Liver (tissue), 3 donors: ENCODE measurements at regions not wholly inside any gene's neighbourhood (a gene's known extent, or its start where the extent isn't known, plus 50 kb on each side); places are given as distances from the start of the nearest gene placed in this dataset.

Experiments
- GABPA ChIP-seq, 2 donors: IDR thresholded peaks in 1 of 2; conservative IDR thresholded peaks in 1 of 2; 2 replicates each; pipeline ENCODE4 v1.6.1; 2016; ENCODE audit warnings: antibody characterized with exemption in 2 of 2, mild to moderate bottlenecking in 1 of 2, moderate library complexity in 1 of 2
- HNF4A ChIP-seq, 2 donors: conservative IDR thresholded peaks; 2 replicates each; pipeline ENCODE4 v1.6.1; 2016; ENCODE audit warnings: antibody characterized with exemption in 2 of 2, mild to moderate bottlenecking in 2 of 2
- JUND ChIP-seq, 2 donors: IDR thresholded peaks; 2 replicates each; pipeline ENCODE4 v1.6.1; 2016; ENCODE audit warnings: antibody characterized with exemption in 2 of 2
- RAD21 ChIP-seq, 2 donors: IDR thresholded peaks; 2 replicates each; pipeline ENCODE4 v1.6.1; 2016; ENCODE audit warnings: antibody characterized with exemption in 2 of 2, mild to moderate bottlenecking in 2 of 2
- RXRA ChIP-seq, 2 donors: IDR thresholded peaks; 2 replicates each; pipeline ENCODE4 v1.6.1; 2017 to 2018; ENCODE audit warnings: antibody characterized with exemption in 2 of 2, mild to moderate bottlenecking in 1 of 2
- YY1 ChIP-seq: IDR thresholded peaks from 2 replicates; pipeline ENCODE4 v1.6.1; 2016; ENCODE audit warnings: antibody characterized with exemption, mild to moderate bottlenecking
- TF ChIP-seq, protein P1 (sequence below): fragments of 150-350 bp; IDR thresholded peaks from 2 replicates; pipeline ENCODE4 v1.5.1; 2017; ENCODE audit warnings: improper control_type of control experiment, low read depth, low read length; ENCODE audit not compliant: missing input control
- donor health status: healthy.
- donor health status: healthy.

GRCh38 chr5:38709678-38710306 lies 136.0 kb upstream of the OSMR start:
- TF ChIP-seq, protein P1, sequence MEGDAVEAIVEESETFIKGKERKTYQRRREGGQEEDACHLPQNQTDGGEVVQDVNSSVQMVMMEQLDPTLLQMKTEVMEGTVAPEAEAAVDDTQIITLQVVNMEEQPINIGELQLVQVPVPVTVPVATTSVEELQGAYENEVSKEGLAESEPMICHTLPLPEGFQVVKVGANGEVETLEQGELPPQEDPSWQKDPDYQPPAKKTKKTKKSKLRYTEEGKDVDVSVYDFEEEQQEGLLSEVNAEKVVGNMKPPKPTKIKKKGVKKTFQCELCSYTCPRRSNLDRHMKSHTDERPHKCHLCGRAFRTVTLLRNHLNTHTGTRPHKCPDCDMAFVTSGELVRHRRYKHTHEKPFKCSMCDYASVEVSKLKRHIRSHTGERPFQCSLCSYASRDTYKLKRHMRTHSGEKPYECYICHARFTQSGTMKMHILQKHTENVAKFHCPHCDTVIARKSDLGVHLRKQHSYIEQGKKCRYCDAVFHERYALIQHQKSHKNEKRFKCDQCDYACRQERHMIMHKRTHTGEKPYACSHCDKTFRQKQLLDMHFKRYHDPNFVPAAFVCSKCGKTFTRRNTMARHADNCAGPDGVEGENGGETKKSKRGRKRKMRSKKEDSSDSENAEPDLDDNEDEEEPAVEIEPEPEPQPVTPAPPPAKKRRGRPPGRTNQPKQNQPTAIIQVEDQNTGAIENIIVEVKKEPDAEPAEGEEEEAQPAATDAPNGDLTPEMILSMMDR = no peak
- no peak for TF ChIP-seq HNF4A (conservative IDR thresholded peaks at IDR 0.05)
- no peak for TF ChIP-seq YY1
- no peak for TF ChIP-seq JUND (IDR thresholded peaks at IDR 0.05)
- no peak for TF ChIP-seq GABPA (IDR thresholded peaks at IDR 0.05 in 1 of 2, conservative IDR thresholded peaks at IDR 0.05 in 1 of 2)
- TF ChIP-seq RXRA (IDR thresholded peaks at IDR 0.05) = no peak
- TF ChIP-seq RAD21 (IDR thresholded peaks at IDR 0.05) = no peak
